HFFc6 (cell line): ENCODE measurements at regions not wholly inside any gene's neighbourhood (a gene's known extent, or its start where the extent isn't known, plus 50 kb on each side); places are given as distances from the start of the nearest gene placed in this dataset.
A peak's percentile ranks its signal among the peaks of the same experiment; 100 is the strongest.

Source experiments
- DNase-seq: peaks from one replicate; pipeline ENCODE4 v3.0.0-alpha.2; 2018
- H3K27ac Mint-ChIP-seq: 2 replicates; pipeline ENCODE4 v1.8.0; 2020; ENCODE audit warnings: mild to moderate bottlenecking, mixed read lengths
- H3K27me3 Mint-ChIP-seq: 2 replicates; pipeline ENCODE4 v1.8.0; 2021; ENCODE audit warnings: mild to moderate bottlenecking, moderate library complexity, mixed read lengths; ENCODE audit not compliant: insufficient read depth
- H3K36me3 Mint-ChIP-seq: 2 replicates; pipeline ENCODE4 v1.8.0; 2021; ENCODE audit warnings: low read depth, mixed read lengths
- H3K4me1 Mint-ChIP-seq: 2 replicates; pipeline ENCODE4 v1.8.0; 2020; ENCODE audit warnings: low read depth, mixed read lengths
- H3K4me3 Mint-ChIP-seq: 2 replicates; pipeline ENCODE4 v1.8.0; 2020; ENCODE audit warnings: mild to moderate bottlenecking, moderate library complexity, mixed read lengths
- H3K9me3 Mint-ChIP-seq: 2 replicates; pipeline ENCODE4 v1.8.0; 2020; ENCODE audit warnings: mild to moderate bottlenecking, mixed read lengths
- CTCF ChIP-seq: fragments of 200-600 bp; sonication (generic); IDR thresholded peaks from 2 replicates; pipeline ENCODE4 v1.5.0; 2021; ENCODE audit warnings: antibody characterized with exemption, mild to moderate bottlenecking

DNA sequence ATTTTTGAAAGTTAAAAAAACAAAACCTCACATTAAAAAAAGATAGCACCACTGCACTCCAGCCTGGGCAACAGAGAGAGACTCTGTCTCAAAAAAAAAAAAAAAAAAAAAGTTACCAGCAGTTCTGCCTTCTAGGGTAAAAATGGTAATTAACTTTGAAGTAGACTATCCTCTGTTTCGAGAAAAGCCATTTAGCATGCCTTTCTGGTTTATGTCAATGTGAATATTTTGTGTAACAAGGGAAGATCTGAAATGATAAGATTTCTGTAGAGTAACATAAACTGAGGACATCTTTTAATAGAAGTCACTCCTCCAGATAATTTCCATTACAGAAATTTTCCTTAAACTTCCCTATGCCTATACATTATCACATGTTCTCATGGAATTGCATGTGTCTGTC lies 203.2 kb upstream of the GAP43 start:
- peaks cover 2% of the 10 kb centered on the region; the same call in 1 of the 2 replicates for H3K27me3 Mint-ChIP-seq

DNA sequence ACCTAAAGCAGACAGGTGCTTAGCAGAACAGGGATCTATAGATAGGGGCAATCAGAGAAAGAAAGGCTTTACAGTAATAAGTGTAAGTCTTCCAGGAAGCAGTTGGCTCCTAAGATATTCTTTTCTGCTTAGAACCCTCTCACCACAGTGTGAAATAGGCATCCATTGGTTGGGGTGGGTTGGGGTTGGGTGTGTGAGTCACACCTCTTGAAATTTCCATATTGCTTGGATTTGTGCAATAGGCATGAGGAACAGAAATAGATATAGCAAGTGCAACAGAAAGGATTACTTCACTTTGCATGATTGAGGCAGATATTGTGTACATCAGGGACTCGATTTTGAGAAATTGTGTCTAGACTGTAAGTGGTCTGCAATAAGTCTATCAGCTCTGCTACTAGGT lies 200.1 kb upstream of the GAP43 start:
- no peak for TF ChIP-seq CTCF
- Mint-ChIP-seq H3K27me3 (peaks cover 4% of the 10 kb centered on the region; the same call in 1 of the 2 replicates), H3K27ac (no peak overlapping the region), H3K9me3 (no peaks in the 10 kb centered on the region), H3K4me3 (no peak overlapping the region), H3K36me3 (no peaks in the 10 kb centered on the region), H3K4me1 (no peaks in the 10 kb centered on the region)
- no peak for DNase-seq

More for the DNA sequence above, 203.2 kb upstream of the GAP43 start:
- Mint-ChIP-seq H3K27ac (no peak overlapping the region), H3K9me3 (no peaks in the 10 kb centered on the region), H3K36me3 (no peaks in the 10 kb centered on the region), H3K4me3 (no peak overlapping the region), H3K4me1 (no peaks in the 10 kb centered on the region)
- TF ChIP-seq CTCF, result no peak
- no peak for DNase-seq

DNA sequence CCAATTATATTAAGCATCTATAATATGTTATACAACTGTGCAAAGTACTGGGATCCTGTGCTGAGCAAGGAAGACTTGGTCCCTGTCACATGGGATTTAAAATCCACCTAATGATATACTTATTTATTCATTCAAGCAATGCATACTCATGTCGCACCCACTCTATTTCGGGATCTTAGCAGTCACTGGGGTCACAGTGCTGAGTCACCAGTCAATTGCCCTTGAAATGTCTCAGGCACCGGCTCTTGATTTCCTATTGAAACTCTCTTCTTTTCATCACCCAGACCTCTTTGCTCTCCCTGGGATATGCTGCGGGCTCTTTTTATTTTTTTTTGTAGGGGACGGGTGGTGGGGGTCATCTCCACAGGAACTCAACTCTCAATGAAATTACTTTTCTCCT lies 194.5 kb upstream of the GAP43 start:
- Mint-ChIP-seq H3K27ac (no peak overlapping the region), H3K4me3 (no peak overlapping the region)

GRCh38 chr3:115436767-115437301 lies 186.5 kb upstream of the GAP43 start:
- DNase-seq, result peak; percentile 97
- H3K9me3 Mint-ChIP-seq, result no peaks in the 10 kb centered on the region
- H3K27ac Mint-ChIP-seq, result peak overlapping the region; percentile 86
- peak; percentile 70 for TF ChIP-seq CTCF
- H3K4me3 Mint-ChIP-seq, result peak overlapping the region; percentile 42; the same call in 1 of the 2 replicates
- H3K4me1 Mint-ChIP-seq, result peaks cover 33% of the 10 kb centered on the region
- H3K36me3 Mint-ChIP-seq, result no peaks in the 10 kb centered on the region
- H3K27me3 Mint-ChIP-seq, result no peaks in the 10 kb centered on the region; the same call in none of the 2 replicates

More for the DNA sequence above, 194.5 kb upstream of the GAP43 start:
- peaks cover 4% of the 10 kb centered on the region; the same call in 1 of the 2 replicates for H3K27me3 Mint-ChIP-seq
- H3K9me3 Mint-ChIP-seq, result no peaks in the 10 kb centered on the region
- H3K4me1 Mint-ChIP-seq, result peaks cover 8% of the 10 kb centered on the region
- no peak for DNase-seq
- no peaks in the 10 kb centered on the region for H3K36me3 Mint-ChIP-seq
- TF ChIP-seq CTCF, result no peak

DNA sequence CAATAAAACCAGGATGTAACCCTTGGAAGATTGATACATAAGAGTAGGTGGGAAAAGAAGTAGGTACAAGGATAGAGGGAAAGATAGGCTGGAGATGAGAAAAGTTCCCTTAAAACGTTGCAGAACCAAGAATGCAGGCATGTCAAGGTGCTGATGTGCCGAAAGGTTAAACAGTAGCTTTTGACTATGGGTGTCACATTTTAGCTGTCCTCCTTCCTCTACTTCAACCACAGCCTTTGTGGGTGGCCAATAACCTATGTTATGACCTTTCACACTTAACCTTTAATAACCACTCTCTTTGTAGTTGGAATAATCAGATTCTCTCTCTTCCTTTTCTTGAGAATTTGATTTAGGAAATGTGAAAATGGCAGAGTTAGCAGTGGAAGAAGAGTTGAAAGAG lies 184.5 kb upstream of the GAP43 start:
- no peak overlapping the region for H3K27ac Mint-ChIP-seq
- no peak for TF ChIP-seq CTCF
- H3K9me3 Mint-ChIP-seq, result no peaks in the 10 kb centered on the region
- no peak for DNase-seq
- peaks cover 1% of the 10 kb centered on the region for H3K27me3 Mint-ChIP-seq
- peaks cover 33% of the 10 kb centered on the region for H3K4me1 Mint-ChIP-seq
- H3K4me3 Mint-ChIP-seq, result no peak overlapping the region
- H3K36me3 Mint-ChIP-seq, result no peaks in the 10 kb centered on the region

GRCh38 chr3:115445559-115445958 lies 177.8 kb upstream of the GAP43 start:
- H3K36me3 Mint-ChIP-seq, result no peaks in the 10 kb centered on the region
- no peak for DNase-seq
- no peaks in the 10 kb centered on the region for H3K4me1 Mint-ChIP-seq
- TF ChIP-seq CTCF, result no peak
- H3K27me3 Mint-ChIP-seq, result peaks cover 1% of the 10 kb centered on the region; the same call in 1 of the 2 replicates
- H3K9me3 Mint-ChIP-seq, result no peaks in the 10 kb centered on the region
- no peak overlapping the region for H3K4me3 Mint-ChIP-seq
- no peak overlapping the region for H3K27ac Mint-ChIP-seq
